ENCODE measurements at regions not wholly inside any gene's neighbourhood (a gene's known extent, or its start where the extent isn't known, plus 50 kb on each side); places are given as distances from the start of the nearest gene placed in this dataset.

DNA sequence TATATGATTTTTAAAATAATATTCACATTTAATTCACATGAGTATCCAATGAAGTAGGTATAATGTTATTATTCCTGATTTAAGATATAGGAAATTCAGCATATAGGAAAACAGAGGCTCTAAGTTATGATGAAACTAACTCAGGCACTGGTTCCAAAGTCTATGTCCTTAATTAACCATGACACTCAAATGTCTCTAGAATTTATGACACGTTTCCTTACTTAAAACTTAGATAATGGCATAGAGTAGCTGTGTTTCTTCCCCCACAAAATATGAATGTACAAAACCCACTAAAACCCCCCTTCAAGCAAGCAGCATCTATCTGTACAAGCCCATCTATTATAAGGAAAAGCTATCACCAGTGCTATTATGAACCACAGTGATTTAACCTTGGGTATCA is 72.9 kb upstream of the CDK1 start:
- TF ChIP-seq, protein P1, sequence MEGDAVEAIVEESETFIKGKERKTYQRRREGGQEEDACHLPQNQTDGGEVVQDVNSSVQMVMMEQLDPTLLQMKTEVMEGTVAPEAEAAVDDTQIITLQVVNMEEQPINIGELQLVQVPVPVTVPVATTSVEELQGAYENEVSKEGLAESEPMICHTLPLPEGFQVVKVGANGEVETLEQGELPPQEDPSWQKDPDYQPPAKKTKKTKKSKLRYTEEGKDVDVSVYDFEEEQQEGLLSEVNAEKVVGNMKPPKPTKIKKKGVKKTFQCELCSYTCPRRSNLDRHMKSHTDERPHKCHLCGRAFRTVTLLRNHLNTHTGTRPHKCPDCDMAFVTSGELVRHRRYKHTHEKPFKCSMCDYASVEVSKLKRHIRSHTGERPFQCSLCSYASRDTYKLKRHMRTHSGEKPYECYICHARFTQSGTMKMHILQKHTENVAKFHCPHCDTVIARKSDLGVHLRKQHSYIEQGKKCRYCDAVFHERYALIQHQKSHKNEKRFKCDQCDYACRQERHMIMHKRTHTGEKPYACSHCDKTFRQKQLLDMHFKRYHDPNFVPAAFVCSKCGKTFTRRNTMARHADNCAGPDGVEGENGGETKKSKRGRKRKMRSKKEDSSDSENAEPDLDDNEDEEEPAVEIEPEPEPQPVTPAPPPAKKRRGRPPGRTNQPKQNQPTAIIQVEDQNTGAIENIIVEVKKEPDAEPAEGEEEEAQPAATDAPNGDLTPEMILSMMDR (IDR thresholded peaks at IDR 0.05), result no peak
- TF ChIP-seq POLR2A (IDR thresholded peaks at IDR 0.05), result no peak
- TF ChIP-seq EP300 (IDR thresholded peaks at IDR 0.05), result no peak

Measured in ovary (tissue), 3 donors.